MM.1S (cell line): ENCODE measurements at regions not wholly inside any gene's neighbourhood (a gene's known extent, or its start where the extent isn't known, plus 50 kb on each side); places are given as distances from the start of the nearest gene placed in this dataset.

Experiments used
- DNase-seq: peaks from one replicate; pipeline ENCODE4 v3.0.0-alpha.2; 2015
- H2AFZ ChIP-seq: fragments of 300-600 bp; sonication (generic); 2 replicates; pipeline ENCODE4 v1.6.0; 2016; ENCODE audit warnings: antibody characterized with exemption, low read length
- H3F3A ChIP-seq: fragments of 300-600 bp; sonication (generic); 2 replicates; pipeline ENCODE4 v1.6.1; 2016; ENCODE audit warnings: mild to moderate bottlenecking, antibody characterized with exemption, low read length, moderate library complexity, mixed read lengths; ENCODE audit not compliant: insufficient read depth
- H3K27ac ChIP-seq: fragments of 300-600 bp; sonication (generic); 2 replicates; pipeline ENCODE4 v1.5.1; 2016; ENCODE audit warnings: mild to moderate bottlenecking, low read length
- H3K27me3 ChIP-seq: fragments of 300-600 bp; sonication (generic); replicated peaks from 2 replicates; pipeline ENCODE4 v1.6.0; 2016; ENCODE audit warnings: low read length; ENCODE audit not compliant: insufficient read depth
- H3K36me3 ChIP-seq: fragments of 300-600 bp; sonication (generic); replicated peaks from 2 replicates; pipeline ENCODE4 v1.6.1; 2016; ENCODE audit warnings: mild to moderate bottlenecking, low read length, mixed read lengths; ENCODE audit not compliant: insufficient read depth
- H3K4me1 ChIP-seq: fragments of 300-600 bp; sonication (generic); 2 replicates; pipeline ENCODE4 v1.6.1; 2016; ENCODE audit warnings: low read length, mixed read lengths
- H3K4me2 ChIP-seq: fragments of 300-600 bp; sonication (generic); 2 replicates; pipeline ENCODE4 v1.6.0; 2016; ENCODE audit warnings: low read depth, low read length
- H3K4me3 ChIP-seq: fragments of 300-600 bp; sonication (generic); 2 replicates; pipeline ENCODE4 v1.5.1; 2016; ENCODE audit warnings: low read length, mixed read lengths
- H3K79me2 ChIP-seq: fragments of 300-600 bp; sonication (generic); 2 replicates; pipeline ENCODE4 v1.6.1; 2016; ENCODE audit warnings: mixed run types, low read length, mixed read lengths
- H3K9ac ChIP-seq: fragments of 300-600 bp; sonication (generic); 2 replicates; pipeline ENCODE4 v1.6.1; 2016; ENCODE audit warnings: low read length, mixed read lengths
- H3K9me2 ChIP-seq: fragments of 300-600 bp; sonication (generic); replicated peaks from 2 replicates; pipeline ENCODE4 v1.6.1; 2016; ENCODE audit warnings: mild to moderate bottlenecking, low read length, mixed read lengths; ENCODE audit not compliant: insufficient read depth
- H3K9me3 ChIP-seq: fragments of 300-600 bp; sonication (generic); replicated peaks from 2 replicates; pipeline ENCODE4 v1.6.1; 2016; ENCODE audit warnings: mild to moderate bottlenecking, low read length, mixed read lengths; ENCODE audit not compliant: insufficient read depth
- H4K20me1 ChIP-seq: fragments of 300-600 bp; sonication (generic); 2 replicates; pipeline ENCODE4 v1.6.1; 2016; ENCODE audit warnings: mild to moderate bottlenecking, low read length, moderate library complexity, mixed read lengths; ENCODE audit not compliant: insufficient read depth
- CTCF ChIP-seq: fragments of 300-600 bp; sonication (generic); IDR thresholded peaks from 2 replicates; pipeline ENCODE4 v1.5.1; 2016; ENCODE audit warnings: antibody characterized with exemption, low read length, mixed read lengths
- EZH2 ChIP-seq: fragments of 300-600 bp; sonication (generic); optimal IDR thresholded peaks from 2 replicates; pipeline ENCODE3; 2017; ENCODE audit warnings: low read depth, mild to moderate bottlenecking, antibody characterized with exemption, low read length, mixed read lengths
- EZH2phosphoT487 ChIP-seq: fragments of 300-600 bp; sonication (generic); IDR thresholded peaks from 2 replicates; pipeline ENCODE4 v1.6.1; 2018; ENCODE audit warnings: antibody characterized with exemption, low read length

- H3K9me2 ChIP-seq, result no peaks in the 10 kb centered on the region
- H4K20me1 ChIP-seq, result no peaks in the 10 kb centered on the region
- no peak overlapping the region for H3K4me3 ChIP-seq
- H3K9me3 ChIP-seq, result no peaks in the 10 kb centered on the region
- no peak overlapping the region for H2AFZ ChIP-seq
- peaks cover 17% of the 10 kb centered on the region for H3F3A ChIP-seq
- no peak overlapping the region for H3K27ac ChIP-seq
- peaks cover 25% of the 10 kb centered on the region for H3K4me1 ChIP-seq
- no peak for TF ChIP-seq CTCF
- no peak for TF ChIP-seq EZH2phosphoT487
- no peak overlapping the region for H3K9ac ChIP-seq
- H3K4me2 ChIP-seq, result no peak overlapping the region
- no peaks in the 10 kb centered on the region for H3K27me3 ChIP-seq
- no peak for DNase-seq
- no peaks in the 10 kb centered on the region for H3K79me2 ChIP-seq
- no peaks in the 10 kb centered on the region for H3K36me3 ChIP-seq
These were observed 163.9 kb downstream of the ZNF608 start for GRCh38 chr5:124582561-124582840.

- no peak for DNase-seq
- Histone ChIP-seq H3K9me3 (no peaks in the 10 kb centered on the region), H3F3A (peaks cover 21% of the 10 kb centered on the region), H3K4me3 (no peak overlapping the region), H4K20me1 (no peaks in the 10 kb centered on the region), H3K9ac (no peak overlapping the region), H2AFZ (no peak overlapping the region), H3K36me3 (no peaks in the 10 kb centered on the region), H3K79me2 (no peaks in the 10 kb centered on the region), H3K27ac (no peak overlapping the region), H3K4me2 (no peak overlapping the region), H3K9me2 (no peaks in the 10 kb centered on the region), H3K27me3 (no peaks in the 10 kb centered on the region), H3K4me1 (peaks cover 29% of the 10 kb centered on the region)
- TF ChIP-seq EZH2 (no peak), EZH2phosphoT487 (no peak), CTCF (no peak)
These were observed 164.5 kb downstream of the ZNF608 start for GRCh38 chr5:124581738-124582560.

GRCh38 chr5:124580925-124581737, 165.3 kb downstream of the ZNF608 start:
- no peak overlapping the region for H2AFZ ChIP-seq
- H3K4me1 ChIP-seq, result peaks cover 38% of the 10 kb centered on the region
- H3K4me3 ChIP-seq, result no peak overlapping the region
- no peak for TF ChIP-seq CTCF
- TF ChIP-seq EZH2phosphoT487, result no peak
- TF ChIP-seq EZH2, result no peak
- H3K36me3 ChIP-seq, result no peaks in the 10 kb centered on the region
- no peaks in the 10 kb centered on the region for H3K9me3 ChIP-seq
- no peaks in the 10 kb centered on the region for H3K79me2 ChIP-seq
- no peaks in the 10 kb centered on the region for H3K9me2 ChIP-seq
- no peak overlapping the region for H3K9ac ChIP-seq
- peaks cover 28% of the 10 kb centered on the region for H3F3A ChIP-seq
- no peaks in the 10 kb centered on the region for H3K27me3 ChIP-seq
- no peak overlapping the region for H3K27ac ChIP-seq
- DNase-seq, result no peak
- H3K4me2 ChIP-seq, result no peak overlapping the region
- no peaks in the 10 kb centered on the region for H4K20me1 ChIP-seq
